ENCODE measurements at regions not wholly inside any gene's neighbourhood (a gene's known extent, or its start where the extent isn't known, plus 50 kb on each side); places are given as distances from the start of the nearest gene placed in this dataset.
"Not testable (repeated sequence)": the region's sequence is repeated elsewhere in the genome, so short reads cannot be mapped to it uniquely, and the experiment has no call there.

DNA sequence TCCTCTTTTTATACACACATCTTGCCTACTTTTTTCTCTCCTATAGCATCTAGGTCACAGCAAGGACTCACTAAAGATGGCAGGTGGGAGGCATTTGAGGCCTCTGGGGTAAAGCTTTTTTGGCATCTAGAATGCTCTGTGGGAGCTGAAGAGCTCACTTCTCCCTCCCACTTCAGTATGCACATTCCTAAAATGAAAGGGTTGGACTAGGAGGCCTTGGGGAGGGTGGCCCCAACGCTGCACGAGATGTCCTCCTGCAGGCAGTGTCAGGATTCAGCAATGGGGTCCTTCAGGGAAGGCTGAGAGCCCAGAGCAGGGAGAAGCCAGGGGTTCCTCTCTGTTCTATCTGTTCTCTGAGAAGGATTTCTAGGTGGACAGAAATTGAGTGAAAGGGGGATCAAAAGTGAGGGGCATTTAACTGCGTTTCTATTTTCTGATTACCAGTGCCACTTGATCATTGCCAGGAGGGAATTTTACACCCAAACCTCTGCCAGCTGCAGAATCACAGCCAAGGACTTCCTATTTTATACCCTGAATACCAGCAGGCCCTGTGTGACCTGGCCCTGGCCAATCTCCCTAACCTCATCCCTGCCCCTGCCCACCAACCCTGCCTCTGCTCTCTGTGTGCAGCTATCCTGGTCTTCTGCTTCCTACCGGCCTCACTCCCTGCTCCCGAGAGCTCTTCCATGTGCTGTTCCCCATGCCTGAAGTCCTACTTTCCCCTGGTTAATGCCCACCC lies 186.2 kb downstream of the CYP26B1 start:
- DNase-seq = no peak
- peaks cover 22% of the 10 kb centered on the region for H3K9me3 ChIP-seq
- H3K36me3 ChIP-seq (ENCODE audit: insufficient read depth in 1 of 2, low read depth in 1 of 2) = no peaks in the 10 kb centered on the region
- no peaks in the 10 kb centered on the region for H3K27me3 ChIP-seq (ENCODE audit: insufficient read depth in 3 of 3, low read length in 2 of 3)
- no peak overlapping the region for H3K27ac ChIP-seq
- no peak overlapping the region for H3K4me3 ChIP-seq
- H3K4me1 ChIP-seq = no peaks in the 10 kb centered on the region
- 34 to 50% (median 37%) methylated on average over 5 of the region's 5 CpGs for WGBS, 3 donors
- peak in 2 of 4 donors; percentile 35 to 45 for ATAC-seq
- intact Hi-C loops (cut with DNase I) = no loop called here
- TF ChIP-seq, protein P1, sequence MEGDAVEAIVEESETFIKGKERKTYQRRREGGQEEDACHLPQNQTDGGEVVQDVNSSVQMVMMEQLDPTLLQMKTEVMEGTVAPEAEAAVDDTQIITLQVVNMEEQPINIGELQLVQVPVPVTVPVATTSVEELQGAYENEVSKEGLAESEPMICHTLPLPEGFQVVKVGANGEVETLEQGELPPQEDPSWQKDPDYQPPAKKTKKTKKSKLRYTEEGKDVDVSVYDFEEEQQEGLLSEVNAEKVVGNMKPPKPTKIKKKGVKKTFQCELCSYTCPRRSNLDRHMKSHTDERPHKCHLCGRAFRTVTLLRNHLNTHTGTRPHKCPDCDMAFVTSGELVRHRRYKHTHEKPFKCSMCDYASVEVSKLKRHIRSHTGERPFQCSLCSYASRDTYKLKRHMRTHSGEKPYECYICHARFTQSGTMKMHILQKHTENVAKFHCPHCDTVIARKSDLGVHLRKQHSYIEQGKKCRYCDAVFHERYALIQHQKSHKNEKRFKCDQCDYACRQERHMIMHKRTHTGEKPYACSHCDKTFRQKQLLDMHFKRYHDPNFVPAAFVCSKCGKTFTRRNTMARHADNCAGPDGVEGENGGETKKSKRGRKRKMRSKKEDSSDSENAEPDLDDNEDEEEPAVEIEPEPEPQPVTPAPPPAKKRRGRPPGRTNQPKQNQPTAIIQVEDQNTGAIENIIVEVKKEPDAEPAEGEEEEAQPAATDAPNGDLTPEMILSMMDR (IDR thresholded peaks at IDR 0.05) = no peak

DNA sequence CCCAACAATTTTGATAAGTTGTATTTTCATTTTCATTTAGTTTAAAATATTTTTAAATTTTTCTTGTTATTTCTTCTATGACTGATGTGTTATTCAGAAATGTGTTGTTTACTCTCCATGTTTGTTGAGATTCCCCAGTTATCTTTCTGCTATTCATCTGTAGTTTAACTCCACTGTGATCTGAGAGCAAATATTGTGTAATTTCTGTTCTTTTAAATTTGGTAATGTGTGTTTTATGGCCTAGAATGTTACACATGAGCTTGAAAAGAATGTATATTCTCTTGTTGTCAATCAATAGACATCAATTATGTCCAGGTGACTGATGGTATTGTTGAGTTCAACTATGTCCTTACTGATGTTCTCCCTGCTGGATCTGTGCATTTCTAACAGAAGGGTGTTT lies 188.2 kb downstream of the CYP26B1 start:
- no peaks in the 10 kb centered on the region for H3K4me1 ChIP-seq
- TF ChIP-seq, protein P1 (IDR thresholded peaks at IDR 0.05) = no peak
- no peak overlapping the region for H3K4me3 ChIP-seq
- intact Hi-C loops (cut with DNase I) = no loop called here
- ATAC-seq (no peak), DNase-seq (no peak)
- H3K27ac ChIP-seq = no peak overlapping the region
- no peaks in the 10 kb centered on the region for H3K36me3 ChIP-seq (ENCODE audit: insufficient read depth in 1 of 2, low read depth in 1 of 2)
- H3K9me3 ChIP-seq = peaks cover 22% of the 10 kb centered on the region
- H3K27me3 ChIP-seq (ENCODE audit: insufficient read depth in 3 of 3, low read length in 2 of 3) = no peaks in the 10 kb centered on the region

GRCh38 chr2:71958426-71958825 lies 189.2 kb downstream of the CYP26B1 start:
- H3K4me3 ChIP-seq; intact Hi-C loops (cut with DNase I); DNase-seq; H3K36me3 ChIP-seq (ENCODE audit: insufficient read depth in 1 of 2, low read depth in 1 of 2); H3K27ac ChIP-seq; ATAC-seq; H3K4me1 ChIP-seq; H3K27me3 ChIP-seq (ENCODE audit: insufficient read depth in 3 of 3, low read length in 2 of 3): not testable (repeated sequence)
- 91 to 100% (median 100%) methylated on average over 1 of the region's 1 CpG for WGBS, 3 donors
- peaks cover 22% of the 10 kb centered on the region for H3K9me3 ChIP-seq

GRCh38 chr2:71952572-71953188 lies 195.0 kb downstream of the CYP26B1 start:
- peaks cover 6% of the 10 kb centered on the region for H3K9me3 ChIP-seq
- TF ChIP-seq, protein P1 (IDR thresholded peaks at IDR 0.05) = no peak
- no peak overlapping the region for H3K4me3 ChIP-seq
- peak; percentile 28 to 80 (median 64) for ATAC-seq
- 34 to 56% (median 41%) methylated on average over 6 of the region's 6 CpGs for WGBS, 3 donors
- H3K36me3 ChIP-seq (ENCODE audit: insufficient read depth in 1 of 2, low read depth in 1 of 2) = no peaks in the 10 kb centered on the region
- intact Hi-C loops (cut with DNase I) = no loop called here
- H3K4me1 ChIP-seq = peaks cover 15% of the 10 kb centered on the region
- no peak for DNase-seq
- no peak overlapping the region for H3K27ac ChIP-seq
- no peaks in the 10 kb centered on the region for H3K27me3 ChIP-seq (ENCODE audit: insufficient read depth in 3 of 3, low read length in 2 of 3)

GRCh38 chr2:71951718-71952404 lies 195.8 kb downstream of the CYP26B1 start:
- Histone ChIP-seq H3K36me3 (ENCODE audit: insufficient read depth in 1 of 2, low read depth in 1 of 2) (no peaks in the 10 kb centered on the region), H3K27me3 (ENCODE audit: insufficient read depth in 3 of 3, low read length in 2 of 3) (no peaks in the 10 kb centered on the region), H3K4me1 (peaks cover 15% of the 10 kb centered on the region), H3K4me3 (no peak overlapping the region), H3K9me3 (no peaks in the 10 kb centered on the region), H3K27ac (no peak overlapping the region)
- intact Hi-C loops (cut with DNase I) = no loop called here
- WGBS, 3 donors = 37 to 74% (median 45%) methylated on average over 3 of the region's 3 CpGs
- TF ChIP-seq, protein P1 (IDR thresholded peaks at IDR 0.05) = no peak
- DNase-seq (no peak), ATAC-seq (no peak)

All from psoas muscle (tissue), 7 donors.